ENCODE measurements at regions not wholly inside any gene's neighbourhood (a gene's known extent, or its start where the extent isn't known, plus 50 kb on each side); places are given as distances from the start of the nearest gene placed in this dataset.

- in situ Hi-C loops (cut with HindIII; ENCODE audit: low sequenced_read_pairs), result no loop called here
- no peak for DNase-seq (ENCODE audit: low spot score)
Observed at GRCh38 chr9:29657821-29658220, 2084.5 kb upstream of the C9orf72 start.

- no peak for DNase-seq (ENCODE audit: low spot score)
- in situ Hi-C loops (cut with HindIII; ENCODE audit: low sequenced_read_pairs), result no loop called here
Observed at GRCh38 chr9:29659014-29659413, 2085.7 kb upstream of the C9orf72 start.

- in situ Hi-C loops (cut with HindIII; ENCODE audit: low sequenced_read_pairs), result no loop called here
- DNase-seq (ENCODE audit: low spot score), result no peak
Observed at GRCh38 chr9:29659736-29660135, 2086.5 kb upstream of the C9orf72 start.

- no peak for DNase-seq (ENCODE audit: low spot score)
- in situ Hi-C loops (cut with HindIII; ENCODE audit: low sequenced_read_pairs), result no loop called here
Observed at GRCh38 chr9:29668732-29669131, 2095.5 kb upstream of the C9orf72 start.

GRCh38 chr9:29669613-29670012, 2096.3 kb upstream of the C9orf72 start:
- no peak for DNase-seq (ENCODE audit: low spot score)
- in situ Hi-C loops (cut with HindIII; ENCODE audit: low sequenced_read_pairs), result no loop called here

- in situ Hi-C loops (cut with HindIII; ENCODE audit: low sequenced_read_pairs), result no loop called here
- no peak for DNase-seq (ENCODE audit: low spot score)
Observed at GRCh38 chr9:29685531-29685930, 2112.2 kb upstream of the C9orf72 start.

- DNase-seq (ENCODE audit: low spot score), result no peak
- in situ Hi-C loops (cut with HindIII; ENCODE audit: low sequenced_read_pairs), result no loop called here
Observed at GRCh38 chr9:29691145-29691544, 2117.9 kb upstream of the C9orf72 start.

- in situ Hi-C loops (cut with HindIII; ENCODE audit: low sequenced_read_pairs), result no loop called here
- peak; percentile 9 for DNase-seq (ENCODE audit: low spot score)
Observed at GRCh38 chr9:29691758-29692407, 2118.6 kb upstream of the C9orf72 start.

- no peak for DNase-seq (ENCODE audit: low spot score)
- in situ Hi-C loops (cut with HindIII; ENCODE audit: low sequenced_read_pairs), result no loop called here
Observed at GRCh38 chr9:29697011-29697410, 2123.7 kb upstream of the C9orf72 start.

GRCh38 chr9:29701559-29701958, 2128.3 kb upstream of the C9orf72 start:
- no peak for DNase-seq (ENCODE audit: low spot score)
- in situ Hi-C loops (cut with HindIII; ENCODE audit: low sequenced_read_pairs), result no loop called here

GRCh38 chr9:29701971-29702370, 2128.7 kb upstream of the C9orf72 start:
- in situ Hi-C loops (cut with HindIII; ENCODE audit: low sequenced_read_pairs), result no loop called here
- DNase-seq (ENCODE audit: low spot score), result no peak

GRCh38 chr9:29714860-29715259, 2141.6 kb upstream of the C9orf72 start:
- in situ Hi-C loops (cut with HindIII; ENCODE audit: low sequenced_read_pairs), result no loop called here
- DNase-seq (ENCODE audit: low spot score), result no peak

GRCh38 chr9:29717631-29718030, 2144.3 kb upstream of the C9orf72 start:
- no peak for DNase-seq (ENCODE audit: low spot score)
- in situ Hi-C loops (cut with HindIII; ENCODE audit: low sequenced_read_pairs), result no loop called here

- in situ Hi-C loops (cut with HindIII; ENCODE audit: low sequenced_read_pairs), result no loop called here
Observed at GRCh38 chr9:29730163-29730562, 2156.9 kb upstream of the C9orf72 start.

GRCh38 chr9:29740518-29740917, 2167.2 kb upstream of the C9orf72 start:
- in situ Hi-C loops (cut with HindIII; ENCODE audit: low sequenced_read_pairs), result no loop called here
- DNase-seq (ENCODE audit: low spot score), result no peak

More at GRCh38 chr9:29730163-29730562, 2156.9 kb upstream of the C9orf72 start:
- no peak for DNase-seq (ENCODE audit: low spot score)

GRCh38 chr9:29741169-29741568, 2167.9 kb upstream of the C9orf72 start:
- in situ Hi-C loops (cut with HindIII; ENCODE audit: low sequenced_read_pairs), result no loop called here
- no peak for DNase-seq (ENCODE audit: low spot score)

GRCh38 chr9:29750062-29750461, 2176.8 kb upstream of the C9orf72 start:
- no peak for DNase-seq (ENCODE audit: low spot score)
- in situ Hi-C loops (cut with HindIII; ENCODE audit: low sequenced_read_pairs), result no loop called here

- in situ Hi-C loops (cut with HindIII; ENCODE audit: low sequenced_read_pairs), result no loop called here
- no peak for DNase-seq (ENCODE audit: low spot score)
Observed at GRCh38 chr9:29751226-29751625, 2177.9 kb upstream of the C9orf72 start.

GRCh38 chr9:29753638-29754037, 2180.4 kb upstream of the C9orf72 start:
- no peak for DNase-seq (ENCODE audit: low spot score)
- in situ Hi-C loops (cut with HindIII; ENCODE audit: low sequenced_read_pairs), result no loop called here

GRCh38 chr9:29769019-29769418, 2195.7 kb upstream of the C9orf72 start:
- in situ Hi-C loops (cut with HindIII; ENCODE audit: low sequenced_read_pairs), result no loop called here
- DNase-seq (ENCODE audit: low spot score), result no peak

- no peak for DNase-seq (ENCODE audit: low spot score)
- in situ Hi-C loops (cut with HindIII; ENCODE audit: low sequenced_read_pairs), result no loop called here
Observed at GRCh38 chr9:29773676-29774075, 2200.4 kb upstream of the C9orf72 start.

GRCh38 chr9:29775491-29775890, 2202.2 kb upstream of the C9orf72 start:
- in situ Hi-C loops (cut with HindIII; ENCODE audit: low sequenced_read_pairs), result no loop called here
- no peak for DNase-seq (ENCODE audit: low spot score)

Data from G401 (cell line).